GM19025 (cell line): ENCODE measurements at regions not wholly inside any gene's neighbourhood (a gene's known extent, or its start where the extent isn't known, plus 50 kb on each side); places are given as distances from the start of the nearest gene placed in this dataset.

ENCODE experiments used
- ATAC-seq: cut with Tn5 transposase; IDR thresholded peaks from one replicate; pipeline ENCODE4 v1.9.1; 2021; ENCODE audit warnings: mild to moderate bottlenecking, low read depth, moderate library complexity; ENCODE audit not compliant: unreplicated experiment

DNA sequence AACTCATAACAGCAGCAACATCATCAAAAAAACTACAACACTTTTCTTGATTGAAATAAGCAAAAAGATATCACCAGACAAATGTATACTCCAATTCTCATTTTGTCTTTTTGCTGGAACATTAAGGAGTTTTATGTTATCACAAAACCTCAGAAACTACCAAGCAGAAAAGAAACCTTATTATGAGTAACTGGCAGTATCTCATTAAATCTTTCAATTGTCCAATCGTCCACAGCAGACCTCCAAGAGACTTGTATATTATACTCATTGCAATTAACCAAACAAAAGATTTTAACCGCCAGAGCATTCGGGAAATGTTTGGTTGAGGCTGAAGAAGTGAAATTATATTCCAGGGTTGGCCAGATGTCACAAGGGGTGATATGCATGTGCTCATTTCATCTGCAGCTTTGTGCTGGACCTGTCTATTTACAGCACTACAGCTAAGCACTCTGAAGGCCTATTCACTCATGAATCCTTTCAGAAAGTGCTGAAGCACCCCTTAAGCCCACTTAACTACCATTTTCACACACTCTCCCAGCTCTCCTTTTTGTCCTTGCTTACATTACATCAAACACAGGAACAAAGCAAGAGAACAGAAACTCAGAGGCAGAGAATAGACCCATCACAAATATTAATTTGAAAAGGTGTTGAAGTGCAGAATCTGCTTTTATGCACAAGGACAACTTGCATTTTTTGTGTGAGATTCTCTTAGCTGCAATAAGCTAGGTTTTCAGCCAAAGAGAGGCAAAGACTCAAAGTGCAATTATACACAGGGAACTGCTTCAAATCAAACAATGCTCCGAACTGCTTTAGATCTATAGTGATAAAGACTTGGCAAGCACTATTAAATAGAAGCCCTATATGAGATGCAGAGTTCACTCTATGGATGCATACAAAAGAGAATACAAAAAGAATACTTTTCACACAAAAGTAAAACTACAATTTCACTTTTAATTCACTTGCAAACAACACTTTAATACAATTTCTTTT, 150.4 kb upstream of the POU5F2 start:
- no peak for ATAC-seq

DNA sequence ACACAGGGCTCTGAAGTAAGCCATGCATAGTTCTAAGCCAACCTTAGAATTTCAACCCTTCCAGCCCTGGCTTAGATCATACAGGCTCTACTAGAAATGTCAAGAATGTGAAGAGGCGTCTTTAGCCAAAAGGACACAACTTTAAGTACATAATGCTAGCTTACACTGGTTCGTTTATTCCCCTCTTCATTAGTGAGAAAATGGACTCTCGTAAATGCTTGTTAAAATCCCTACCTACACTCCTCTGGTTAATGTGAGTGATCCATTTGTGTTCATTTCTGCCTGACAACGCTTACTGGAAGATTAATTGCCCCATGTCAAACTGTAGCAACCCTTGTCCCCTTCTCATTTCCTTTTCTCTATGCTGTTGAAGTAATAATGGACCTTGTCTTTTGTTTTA, 149.3 kb upstream of the POU5F2 start:
- ATAC-seq = no peak

- ATAC-seq = no peak
These were observed 146.3 kb upstream of the POU5F2 start for GRCh38 chr5:93887678-93888077.

DNA sequence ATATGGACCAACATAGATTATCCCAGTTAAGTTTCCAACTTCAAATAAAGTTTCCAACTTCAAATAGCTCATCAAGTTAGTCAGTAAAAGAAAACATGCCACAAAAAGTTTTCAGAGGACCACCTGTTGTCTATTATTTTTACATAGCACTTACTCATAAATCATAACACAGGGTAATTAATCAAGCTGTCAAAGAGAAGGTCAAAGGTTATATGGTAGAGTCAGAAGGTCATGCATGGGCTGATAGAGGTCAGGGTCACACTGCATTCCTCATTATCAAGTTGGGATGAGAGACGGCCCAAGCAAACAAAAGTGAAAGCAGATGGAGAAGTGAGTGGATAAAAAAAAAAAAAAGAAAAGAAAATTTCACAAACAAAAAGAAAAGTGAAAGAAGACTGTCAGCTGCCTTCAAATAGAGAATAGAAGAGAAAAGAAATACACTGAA, 145.5 kb upstream of the POU5F2 start:
- no peak for ATAC-seq

- ATAC-seq = no peak
These were observed 144.9 kb upstream of the POU5F2 start for GRCh38 chr5:93886098-93886806.

DNA sequence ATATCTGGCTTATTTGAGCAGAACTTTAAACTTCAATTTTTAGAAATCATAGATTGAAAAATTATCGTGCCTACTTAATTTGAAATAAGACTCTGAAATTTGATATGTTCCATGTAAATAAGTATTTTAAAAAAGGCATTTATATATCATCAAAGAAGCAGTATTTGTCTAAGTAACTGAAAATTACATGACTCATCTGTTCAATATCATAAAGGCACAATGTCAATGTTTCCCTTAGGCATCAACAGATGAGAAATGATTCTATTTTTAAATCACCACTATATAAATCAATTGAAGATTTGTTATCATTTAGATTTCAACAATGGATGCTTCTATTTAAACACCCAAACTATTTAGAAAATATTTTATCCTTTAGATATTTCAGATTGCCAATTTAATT, 142.9 kb upstream of the POU5F2 start:
- no peak for ATAC-seq

DNA sequence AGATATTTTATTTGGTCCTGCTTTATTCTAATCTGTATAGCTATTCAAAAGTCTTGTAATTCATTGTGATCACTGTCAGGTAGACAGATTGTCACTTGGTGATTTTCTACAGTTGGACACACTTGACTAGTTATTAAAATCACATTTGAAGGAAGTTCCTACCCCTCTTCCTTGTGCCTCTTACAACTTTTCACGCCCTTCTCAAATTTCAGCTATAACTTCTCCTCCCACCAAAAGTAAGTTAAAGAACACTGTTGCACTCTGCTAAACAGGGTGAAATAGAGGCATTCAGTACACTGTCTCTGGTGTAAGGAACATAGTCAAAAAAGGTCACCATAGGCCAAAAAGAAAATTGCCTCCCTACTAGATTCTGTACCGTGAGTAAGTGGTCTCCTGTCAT, 142.1 kb upstream of the POU5F2 start:
- no peak for ATAC-seq

DNA sequence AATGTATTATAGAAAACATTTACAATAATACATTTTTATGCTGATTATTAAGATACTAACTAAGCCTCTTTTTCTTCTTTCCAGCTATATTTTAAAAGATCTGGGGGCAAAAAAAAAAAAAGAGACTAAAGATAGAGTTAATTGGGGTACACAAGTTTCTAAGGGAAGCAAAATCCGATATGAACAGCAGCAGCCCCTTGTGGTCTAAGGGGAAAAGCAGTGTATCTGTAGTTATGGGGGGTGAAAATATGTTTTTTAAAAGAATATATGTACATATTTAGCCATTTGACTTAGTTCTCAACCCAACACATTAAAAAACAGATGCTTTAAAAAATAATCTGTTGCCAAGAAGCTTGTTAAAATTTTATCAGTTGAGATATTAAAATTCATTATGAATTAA, 134.3 kb upstream of the POU5F2 start:
- no peak for ATAC-seq

- ATAC-seq = peak; percentile 55
These were observed 133.1 kb upstream of the POU5F2 start for GRCh38 chr5:93874491-93874890.

DNA sequence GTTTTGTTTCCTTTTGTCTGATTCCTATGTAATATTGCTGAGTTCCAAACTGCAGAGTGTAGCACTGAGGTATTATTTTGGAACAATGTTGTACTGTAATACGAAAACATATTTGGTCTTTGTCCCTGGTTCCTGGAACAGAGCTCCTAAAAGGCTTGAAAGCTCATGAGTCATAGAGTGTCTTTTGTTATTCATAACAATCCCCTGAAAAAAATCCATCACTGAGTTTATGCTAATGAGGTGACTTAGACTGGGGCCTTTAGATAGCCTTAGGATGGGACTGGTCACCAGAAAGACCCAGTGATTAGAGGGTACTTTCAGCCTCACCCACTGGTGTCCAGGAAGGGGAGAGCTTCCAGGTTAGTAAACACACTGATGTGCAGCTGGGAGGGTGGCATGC, 132.7 kb upstream of the POU5F2 start:
- peak; percentile 68 for ATAC-seq

DNA sequence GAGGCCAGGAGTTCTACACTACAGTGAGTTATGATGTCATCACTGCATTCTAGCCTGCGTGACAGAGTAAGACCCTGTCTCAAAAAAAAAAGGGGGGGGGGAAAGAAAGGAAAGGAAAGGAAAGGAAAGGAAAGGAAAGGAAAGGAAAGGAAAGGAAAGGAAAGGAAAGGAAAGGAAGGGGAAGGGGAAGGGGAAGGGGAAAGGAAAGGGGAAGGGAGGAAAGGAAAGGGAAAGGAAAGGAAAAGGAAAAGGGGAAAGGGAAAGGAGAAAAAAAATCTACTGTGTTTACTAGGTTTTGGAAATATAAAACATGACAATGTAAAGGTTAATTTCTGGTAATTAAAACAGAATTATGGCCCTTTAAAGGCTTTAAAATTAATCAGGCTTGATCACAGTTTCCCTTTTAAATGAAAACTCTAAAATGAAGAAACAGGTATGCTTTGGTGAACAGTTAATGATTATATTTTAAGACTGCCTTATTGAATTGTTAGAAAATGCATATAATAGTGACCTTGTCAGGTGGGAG, 131.9 kb upstream of the POU5F2 start:
- no peak for ATAC-seq

DNA sequence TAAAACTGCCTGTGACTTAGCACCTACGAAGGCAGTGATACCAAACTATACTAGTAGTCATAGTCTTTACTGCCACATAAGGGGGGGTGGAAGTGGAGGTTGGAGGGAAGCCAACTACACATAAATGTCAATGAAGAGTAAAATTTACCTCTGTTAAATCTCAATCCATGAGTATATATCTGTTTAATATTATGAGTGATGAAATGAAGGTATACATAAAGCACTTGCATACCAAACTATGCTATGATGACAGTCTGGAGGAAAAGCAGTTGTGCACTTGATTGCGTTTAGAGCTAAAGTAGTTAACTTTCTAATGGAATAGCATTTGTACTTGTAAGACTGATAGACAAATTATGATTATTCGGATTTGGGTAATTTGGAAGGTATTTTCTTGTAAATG, 129.2 kb upstream of the POU5F2 start:
- no peak for ATAC-seq

GRCh38 chr5:93868851-93869250, 127.5 kb upstream of the POU5F2 start:
- no peak for ATAC-seq

DNA sequence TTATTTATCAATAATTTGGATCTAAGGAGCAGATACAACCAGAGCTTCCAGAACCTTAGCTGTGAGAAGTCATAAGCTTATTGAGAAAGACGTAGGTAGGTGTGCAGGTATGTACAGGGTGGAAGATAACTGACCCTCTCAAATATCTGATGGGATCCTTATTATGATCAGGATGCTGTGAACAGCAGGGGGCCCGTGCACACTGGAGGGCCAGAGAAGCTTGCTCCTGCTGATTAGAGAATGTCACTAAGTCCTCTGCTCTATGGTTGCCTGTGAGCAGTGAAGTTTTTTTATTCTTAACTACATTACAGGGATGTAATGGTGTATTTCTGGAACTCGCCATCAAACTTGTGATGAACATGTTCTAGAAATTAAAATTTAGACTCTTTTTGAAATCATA, 108.9 kb upstream of the POU5F2 start:
- ATAC-seq = no peak

DNA sequence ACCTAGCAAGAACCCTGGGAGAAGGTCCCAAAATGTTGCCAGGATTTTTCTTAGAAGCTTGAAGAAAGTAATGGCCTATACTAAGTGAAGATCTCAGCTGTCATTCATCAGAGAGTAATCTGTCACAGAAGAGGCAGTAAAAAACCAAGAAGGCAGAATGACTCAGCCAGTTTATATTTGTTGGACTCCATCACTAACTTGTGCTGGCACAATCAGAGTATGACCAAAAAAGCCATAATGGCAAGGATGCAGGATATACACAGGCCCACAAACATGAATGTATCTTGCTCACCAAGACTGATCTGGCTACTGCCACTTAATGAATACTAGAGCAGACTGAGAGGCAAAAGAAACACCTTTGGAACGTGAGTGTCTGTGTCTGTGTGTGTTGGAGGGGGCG, 104.0 kb upstream of the POU5F2 start:
- ATAC-seq = no peak

- ATAC-seq = no peak
These were observed 90.0 kb upstream of the POU5F2 start for GRCh38 chr5:93831449-93831848.

GRCh38 chr5:93830893-93831292, 89.5 kb upstream of the POU5F2 start:
- ATAC-seq = no peak

DNA sequence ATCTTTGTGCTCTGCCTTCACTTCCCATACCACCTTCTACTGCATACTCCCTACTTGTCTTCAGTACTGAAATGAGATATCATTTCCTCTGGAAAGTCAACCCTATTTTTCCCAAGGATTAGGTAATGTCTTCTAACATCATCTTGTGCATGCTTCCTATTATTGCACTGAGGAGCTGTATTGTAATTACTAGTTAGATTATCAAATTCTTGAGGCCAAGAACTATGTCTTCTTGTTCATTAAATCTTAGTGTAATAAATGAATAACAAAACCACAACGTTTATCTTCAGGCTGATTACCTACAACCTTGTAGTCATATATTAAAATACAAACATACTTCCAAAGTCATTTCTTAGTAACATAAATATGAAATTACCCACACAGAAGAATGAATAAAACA, 87.9 kb upstream of the POU5F2 start:
- ATAC-seq = no peak

DNA sequence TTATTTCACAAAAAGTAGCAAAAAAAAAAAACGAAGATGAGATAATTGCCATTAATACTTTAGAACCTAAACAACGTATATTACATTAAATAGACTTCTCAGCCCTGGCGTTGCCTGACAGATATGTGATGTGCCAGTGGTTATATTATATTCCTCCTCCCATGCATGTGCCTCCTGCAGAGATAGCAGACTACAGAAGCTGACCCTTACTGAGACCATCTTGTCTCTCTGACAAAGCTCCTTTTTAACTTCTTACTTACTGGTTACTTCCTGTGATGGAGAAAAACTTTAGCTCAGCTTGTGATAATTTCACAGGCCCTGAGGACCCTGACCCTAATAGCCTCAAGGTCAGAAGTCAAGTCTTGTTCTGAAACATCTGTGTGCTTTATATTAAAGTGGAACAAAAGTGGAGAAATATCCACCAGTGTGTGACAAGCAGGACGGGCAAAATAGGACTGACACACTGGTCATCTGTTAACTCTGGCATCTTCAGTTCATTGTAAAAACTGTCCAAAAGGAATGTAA, 80.6 kb upstream of the POU5F2 start:
- no peak for ATAC-seq

DNA sequence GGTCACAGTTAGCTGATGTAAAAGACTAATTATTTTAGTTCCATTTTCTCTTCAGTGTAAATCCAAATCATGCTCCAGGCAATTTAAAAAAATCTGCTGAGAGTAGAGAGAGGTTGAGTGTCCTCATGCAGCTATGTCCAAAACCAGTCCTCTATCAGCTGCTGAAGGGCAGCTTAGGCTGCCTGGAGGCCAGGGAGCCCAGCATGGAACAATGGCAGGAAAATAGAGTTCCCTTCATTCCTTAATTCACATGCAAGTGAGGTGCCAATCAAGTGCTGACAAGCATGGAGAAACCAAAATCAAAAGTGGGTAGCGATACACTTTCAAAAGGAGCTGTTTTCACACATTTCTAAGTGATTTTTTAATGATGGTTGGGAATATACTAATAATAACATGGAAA, 78.3 kb upstream of the POU5F2 start:
- no peak for ATAC-seq

GRCh38 chr5:93810780-93811179, 69.4 kb upstream of the POU5F2 start:
- ATAC-seq = no peak
